Heart left ventricle (tissue), 16 donors: ENCODE measurements at regions not wholly inside any gene's neighbourhood (a gene's known extent, or its start where the extent isn't known, plus 50 kb on each side); places are given as distances from the start of the nearest gene placed in this dataset.

ENCODE experiments used
- ATAC-seq, 4 donors: fragments of 200-7000 bp; cut with Tn5 transposase; one replicate each; pipeline ENCODE4 v1.9.1; 2020 to 2022; ENCODE audit warnings: moderate library complexity in 4 of 4, mild to moderate bottlenecking in 3 of 4, moderate number of reproducible peaks in 1 of 4
- DNase-seq, 5 donors: peaks; one replicate each; pipeline ENCODE4 v3.0.0-alpha.2; 2020
- H3K27ac ChIP-seq, 12 donors: fragments of 200-600 bp; sonication (generic) in 4 of 12; one replicate each; pipeline versions ENCODE4 v1.5.0 to v1.8.0; 2016 to 2022; ENCODE audit warnings: mild to moderate bottlenecking in 2 of 12
- H3K27me3 ChIP-seq, 9 donors: fragments of 200-600 bp; sonication (generic) in 2 of 9; one replicate each; pipeline versions ENCODE4 v1.5.1 to v1.8.0; 2016 to 2022; ENCODE audit warnings: mild to moderate bottlenecking in 3 of 9
- H3K36me3 ChIP-seq, 9 donors: fragments of 200-600 bp; sonication (generic) in 2 of 9; one replicate each; pipeline versions ENCODE4 v1.5.0 to v1.8.0; 2018 to 2022; ENCODE audit warnings: mild to moderate bottlenecking in 2 of 9
- H3K4me1 ChIP-seq, 12 donors: fragments of 200-600 bp; sonication (generic) in 4 of 12; one replicate each; pipeline versions ENCODE4 v1.5.0 to v1.8.0; 2016 to 2022; ENCODE audit warnings: mild to moderate bottlenecking in 3 of 12
- H3K4me3 ChIP-seq, 12 donors: fragments of 200-600 bp; sonication (generic) in 4 of 12; one replicate each; pipeline versions ENCODE4 v1.5.0 to v1.8.0; 2017 to 2022; ENCODE audit warnings: mild to moderate bottlenecking in 9 of 12, moderate library complexity in 4 of 12
- H3K9me3 ChIP-seq, 12 donors: fragments of 200-600 bp; sonication (generic) in 4 of 12; one replicate each; pipeline versions ENCODE4 v1.5.0 to v1.8.0; 2016 to 2022; ENCODE audit warnings: mild to moderate bottlenecking in 1 of 12
- POLR2A ChIP-seq, 2 donors: fragments of 450-650 bp; IDR thresholded peaks; one replicate each; pipeline ENCODE4 v1.6.1; 2017; ENCODE audit warnings: antibody characterized with exemption in 2 of 2, mild to moderate bottlenecking in 2 of 2, moderate library complexity in 2 of 2
- whole genome bisulfite sequencing, 4 donors: extraction: QIAGEN DNeasy Blood & Tissue Kit in 2 of 4; methylation state at CpG; one replicate each; pipeline versions ENCODE4 v1.1.5 to v1.1.7; 2013 to 2018; 5-methylcytosine and 5-hydroxymethylcytosine counted together
- intact Hi-C, 10 donors: fragments of 100-400 bp; cut with DNase I; formaldehyde crosslinking; loops; one replicate each; pipeline versions ENCODE4 v1.11.1 to v1.14.2; 2022
- TF ChIP-seq, protein P1 (sequence below), 12 donors: fragments of 200-600 bp; sonication (generic) in 4 of 12; IDR thresholded peaks; one replicate each; pipeline versions ENCODE4 v1.5.0 to v1.8.0; 2018 to 2022; ENCODE audit warnings: antibody characterized with exemption in 12 of 12, mild to moderate bottlenecking in 5 of 12
- donor health status: ischemic (EF 13 %, LVEDD 7.1; RV severe dilation, severe dysfunction).
- donor health status: healthy with polysubstance abuse.
- donor health status: DM: no; HTN: yes; CAD: no.
- donor health status: DM: no; HTN: no; CAD: no.
- donor health status: ischemic (EF 25% LVEDD 6.9; RV normal size, moderate dysfunction).
- donor health status: ischemic (EF 25% LVEDD 5.7; RV mildly dilated, moderate dysfunction).
- donor health status: healthy.
- donor health status: DM: yes; HTN: yes; CAD: no.
- donor health status: ischemic (EF 35%, LVEDD 5.7; RV mildly dilated, moderate dysfunction).
- donor health status: nonischemic (EF 11% LVEDD 7.7; RV severe dilation, severe dysfunction).
- donor health status: DM: yes; HTN: yes; CAD: no.
- donor health status: PGD.
- donor health status: ischemic (EF 29% LVEDD 5.4; RV normal size, mild dysfunction).
- donor health status: nonischemic (EF 23%, LVEDD 6.1; RV moderate dilation, normal function).

DNA sequence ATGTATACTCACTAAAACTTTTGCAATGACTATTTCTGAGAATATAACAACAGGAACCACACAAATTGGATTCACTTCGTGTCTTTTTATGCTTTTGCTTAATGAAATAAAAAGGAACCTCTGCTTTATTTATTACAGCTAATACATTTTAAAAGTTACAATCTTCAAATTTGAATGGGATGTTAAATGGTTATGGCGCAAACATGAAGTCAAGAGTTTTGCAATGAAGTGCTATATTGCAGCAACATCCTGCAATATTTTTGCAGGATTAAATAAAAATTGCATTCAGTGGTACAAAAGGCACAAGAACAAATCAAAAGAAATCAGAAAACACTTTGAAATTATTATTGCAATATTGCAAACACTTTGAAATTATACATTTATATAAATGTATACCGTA lies 1519.0 kb upstream of the MIR17HG start:
- DNase-seq (no peak), ATAC-seq (no peak)
- Histone ChIP-seq H3K27me3 (no peaks in the 10 kb centered on the region), H3K36me3 (no peaks in the 10 kb centered on the region), H3K4me1 (no peaks in the 10 kb centered on the region), H3K9me3 (no peaks in the 10 kb centered on the region), H3K27ac (no peak overlapping the region), H3K4me3 (no peak overlapping the region)
- WGBS, 4 donors: 82 to 89% (median 86%) methylated on average over 3 of the region's 3 CpGs
- intact Hi-C loops: no loop called here
- TF ChIP-seq POLR2A (IDR thresholded peaks at IDR 0.05): no peak
- TF ChIP-seq, protein P1, sequence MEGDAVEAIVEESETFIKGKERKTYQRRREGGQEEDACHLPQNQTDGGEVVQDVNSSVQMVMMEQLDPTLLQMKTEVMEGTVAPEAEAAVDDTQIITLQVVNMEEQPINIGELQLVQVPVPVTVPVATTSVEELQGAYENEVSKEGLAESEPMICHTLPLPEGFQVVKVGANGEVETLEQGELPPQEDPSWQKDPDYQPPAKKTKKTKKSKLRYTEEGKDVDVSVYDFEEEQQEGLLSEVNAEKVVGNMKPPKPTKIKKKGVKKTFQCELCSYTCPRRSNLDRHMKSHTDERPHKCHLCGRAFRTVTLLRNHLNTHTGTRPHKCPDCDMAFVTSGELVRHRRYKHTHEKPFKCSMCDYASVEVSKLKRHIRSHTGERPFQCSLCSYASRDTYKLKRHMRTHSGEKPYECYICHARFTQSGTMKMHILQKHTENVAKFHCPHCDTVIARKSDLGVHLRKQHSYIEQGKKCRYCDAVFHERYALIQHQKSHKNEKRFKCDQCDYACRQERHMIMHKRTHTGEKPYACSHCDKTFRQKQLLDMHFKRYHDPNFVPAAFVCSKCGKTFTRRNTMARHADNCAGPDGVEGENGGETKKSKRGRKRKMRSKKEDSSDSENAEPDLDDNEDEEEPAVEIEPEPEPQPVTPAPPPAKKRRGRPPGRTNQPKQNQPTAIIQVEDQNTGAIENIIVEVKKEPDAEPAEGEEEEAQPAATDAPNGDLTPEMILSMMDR (IDR thresholded peaks at IDR 0.05): no peak

DNA sequence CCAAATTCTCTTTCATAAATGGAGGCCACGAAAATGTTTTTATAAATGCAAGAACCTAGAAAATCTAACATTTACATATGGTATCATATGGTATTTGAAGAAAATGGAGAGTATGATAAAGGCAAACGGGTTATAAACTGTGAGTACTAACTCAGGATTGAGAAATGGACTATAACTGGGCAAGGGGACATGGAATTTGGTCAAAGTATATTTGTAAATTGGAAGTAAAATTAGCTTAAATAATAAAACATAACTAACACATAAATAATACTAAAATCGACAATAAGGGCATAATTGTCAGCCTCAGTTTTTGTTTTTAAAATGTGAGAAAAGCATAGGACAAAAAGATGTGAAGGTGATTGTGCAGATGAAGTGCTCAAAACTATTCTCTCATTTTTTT lies 1516.3 kb upstream of the MIR17HG start:
- WGBS, 4 donors: 67 to 81% (median 74%) methylated on average over 3 of the region's 3 CpGs
- no peaks in the 10 kb centered on the region for H3K9me3 ChIP-seq
- intact Hi-C loops: no loop called here
- H3K27me3 ChIP-seq: no peaks in the 10 kb centered on the region
- no peak overlapping the region for H3K4me3 ChIP-seq
- no peaks in the 10 kb centered on the region for H3K36me3 ChIP-seq
- ATAC-seq: no peak
- no peak for DNase-seq
- H3K4me1 ChIP-seq: no peaks in the 10 kb centered on the region
- TF ChIP-seq, protein P1 (IDR thresholded peaks at IDR 0.05): no peak
- no peak for TF ChIP-seq POLR2A (IDR thresholded peaks at IDR 0.05)
- H3K27ac ChIP-seq: no peak overlapping the region

DNA sequence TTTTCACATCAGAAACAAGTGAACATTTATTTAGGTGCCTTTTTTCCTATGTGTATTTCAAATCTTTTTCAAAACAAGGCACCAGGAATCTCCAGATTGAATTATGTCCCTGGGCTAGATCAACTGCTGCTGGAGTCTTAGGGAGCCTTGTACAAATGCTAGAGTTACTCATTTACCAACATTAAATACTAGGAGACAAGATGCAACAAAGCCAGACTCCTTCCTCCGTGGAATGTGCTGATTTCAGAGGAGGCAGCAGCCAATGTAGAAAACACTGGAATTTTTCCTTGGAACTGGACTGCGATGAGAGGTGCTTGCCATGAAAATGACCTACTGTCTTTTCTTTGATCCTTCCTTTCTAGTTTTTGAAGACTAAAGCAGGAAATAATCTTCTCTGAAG lies 1514.7 kb upstream of the MIR17HG start:
- Histone ChIP-seq H3K9me3 (no peaks in the 10 kb centered on the region), H3K4me3 (no peak overlapping the region), H3K36me3 (no peaks in the 10 kb centered on the region), H3K27ac (no peak overlapping the region), H3K27me3 (no peaks in the 10 kb centered on the region), H3K4me1 (no peaks in the 10 kb centered on the region)
- TF ChIP-seq, protein P1 (IDR thresholded peaks at IDR 0.05): no peak
- TF ChIP-seq POLR2A (IDR thresholded peaks at IDR 0.05): no peak
- ATAC-seq (no peak), DNase-seq (no peak)
- 56 to 67% (median 63%) methylated on average over 2 of the region's 2 CpGs for WGBS, 4 donors
- intact Hi-C loops: no loop called here

DNA sequence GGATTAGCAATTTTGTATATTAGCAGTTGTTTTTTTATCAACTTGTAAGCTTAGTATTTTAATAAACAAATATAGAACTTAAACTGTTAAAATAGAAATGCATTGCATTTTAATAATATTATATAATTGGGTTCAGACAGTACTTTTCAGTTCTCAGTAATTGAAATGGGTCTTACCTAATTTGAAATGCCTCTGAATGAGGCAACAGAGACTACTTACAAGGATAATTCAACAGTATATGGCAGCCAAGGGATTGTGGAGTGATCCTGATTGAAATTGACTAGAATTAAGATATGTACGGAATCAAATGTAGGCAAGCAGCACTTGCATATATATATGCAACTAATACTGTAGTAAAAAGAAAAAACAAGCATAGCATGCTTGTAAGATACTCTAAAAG lies 1503.9 kb upstream of the MIR17HG start:
- Histone ChIP-seq H3K27ac (no peak overlapping the region), H3K27me3 (no peaks in the 10 kb centered on the region), H3K9me3 (peaks cover 0 to 3% (median 0%) of the 10 kb centered on the region in 12 donors), H3K4me1 (no peaks in the 10 kb centered on the region), H3K36me3 (no peaks in the 10 kb centered on the region), H3K4me3 (no peak overlapping the region)
- 89 to 92% (median 90%) methylated on average over 1 of the region's 1 CpG for WGBS, 4 donors
- ATAC-seq (no peak), DNase-seq (no peak)
- intact Hi-C loops: no loop called here
- TF ChIP-seq, protein P1 (IDR thresholded peaks at IDR 0.05): no peak
- TF ChIP-seq POLR2A (IDR thresholded peaks at IDR 0.05): no peak
